Sigmoid colon (tissue), 4 donors: ENCODE measurements at regions not wholly inside any gene's neighbourhood (a gene's known extent, or its start where the extent isn't known, plus 50 kb on each side); places are given as distances from the start of the nearest gene placed in this dataset.

Experiments
- POLR2AphosphoS5 ChIP-seq, 4 donors: sonication (generic); formaldehyde crosslinking; IDR thresholded peaks; one replicate each; pipeline ENCODE4 v1.6.1; 2017; ENCODE audit warnings: antibody characterized with exemption in 4 of 4
- TF ChIP-seq, protein P1 (sequence below), 4 experiments: fragments of 450-650 bp in 3 of 4; fragments of 200-600 bp in 1 of 4; IDR thresholded peaks; one replicate each; pipeline ENCODE4 v1.5.1; 2016 to 2019; ENCODE audit warnings: antibody characterized with exemption in 4 of 4, mild to moderate bottlenecking in 3 of 4, moderate library complexity in 2 of 4

DNA sequence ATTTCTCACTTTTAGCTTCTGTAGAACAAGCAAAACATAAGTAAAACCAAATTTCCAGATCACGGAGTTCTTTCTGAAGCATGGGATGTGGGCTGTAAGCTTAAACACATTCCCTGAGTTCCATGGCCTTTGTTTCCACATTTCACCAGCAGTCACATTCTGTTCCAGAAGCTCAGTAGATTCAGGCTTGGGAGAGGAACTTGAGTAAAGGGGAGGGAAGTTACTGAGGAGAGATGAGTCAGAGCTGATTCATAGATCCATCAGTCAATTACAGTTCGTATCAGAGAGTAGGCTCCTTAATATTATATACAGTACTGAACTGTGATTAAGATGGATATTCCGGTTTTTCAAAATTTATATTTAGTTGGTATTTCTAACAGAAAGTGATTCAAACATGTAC, 614.3 kb downstream of the NCAM2 start:
- no peak for TF ChIP-seq POLR2AphosphoS5 (IDR thresholded peaks at IDR 0.05)
- TF ChIP-seq, protein P1, sequence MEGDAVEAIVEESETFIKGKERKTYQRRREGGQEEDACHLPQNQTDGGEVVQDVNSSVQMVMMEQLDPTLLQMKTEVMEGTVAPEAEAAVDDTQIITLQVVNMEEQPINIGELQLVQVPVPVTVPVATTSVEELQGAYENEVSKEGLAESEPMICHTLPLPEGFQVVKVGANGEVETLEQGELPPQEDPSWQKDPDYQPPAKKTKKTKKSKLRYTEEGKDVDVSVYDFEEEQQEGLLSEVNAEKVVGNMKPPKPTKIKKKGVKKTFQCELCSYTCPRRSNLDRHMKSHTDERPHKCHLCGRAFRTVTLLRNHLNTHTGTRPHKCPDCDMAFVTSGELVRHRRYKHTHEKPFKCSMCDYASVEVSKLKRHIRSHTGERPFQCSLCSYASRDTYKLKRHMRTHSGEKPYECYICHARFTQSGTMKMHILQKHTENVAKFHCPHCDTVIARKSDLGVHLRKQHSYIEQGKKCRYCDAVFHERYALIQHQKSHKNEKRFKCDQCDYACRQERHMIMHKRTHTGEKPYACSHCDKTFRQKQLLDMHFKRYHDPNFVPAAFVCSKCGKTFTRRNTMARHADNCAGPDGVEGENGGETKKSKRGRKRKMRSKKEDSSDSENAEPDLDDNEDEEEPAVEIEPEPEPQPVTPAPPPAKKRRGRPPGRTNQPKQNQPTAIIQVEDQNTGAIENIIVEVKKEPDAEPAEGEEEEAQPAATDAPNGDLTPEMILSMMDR (IDR thresholded peaks at IDR 0.05) = no peak
